ENCODE measurements at regions not wholly inside any gene's neighbourhood (a gene's known extent, or its start where the extent isn't known, plus 50 kb on each side); places are given as distances from the start of the nearest gene placed in this dataset.

- TF ChIP-seq CTCF (IDR thresholded peaks at IDR 0.05; ENCODE audit: insufficient read depth, low read depth, low read length): no peak
- DNase-seq (ENCODE audit: low read depth): no peak
- H3K4me3 ChIP-seq (ENCODE audit: low read depth, low read length): no peak overlapping the region
These were observed 112.4 kb upstream of the TMEM132D start for GRCh38 chr12:130016194-130016593.

- DNase-seq (ENCODE audit: low read depth): no peak
- TF ChIP-seq CTCF (IDR thresholded peaks at IDR 0.05; ENCODE audit: insufficient read depth, low read depth, low read length): no peak
- no peak overlapping the region for H3K4me3 ChIP-seq (ENCODE audit: low read depth, low read length)
These were observed 113.2 kb upstream of the TMEM132D start for GRCh38 chr12:130016986-130017385.

- H3K4me3 ChIP-seq (ENCODE audit: low read depth, low read length): no peak overlapping the region
- no peak for DNase-seq (ENCODE audit: low read depth)
- no peak for TF ChIP-seq CTCF (IDR thresholded peaks at IDR 0.05; ENCODE audit: insufficient read depth, low read depth, low read length)
These were observed 114.0 kb upstream of the TMEM132D start for GRCh38 chr12:130017591-130018449.

GRCh38 chr12:130018614-130019013, 114.8 kb upstream of the TMEM132D start:
- DNase-seq (ENCODE audit: low read depth): no peak
- no peak for TF ChIP-seq CTCF (IDR thresholded peaks at IDR 0.05; ENCODE audit: insufficient read depth, low read depth, low read length)

GRCh38 chr12:130026608-130027176, 122.9 kb upstream of the TMEM132D start:
- TF ChIP-seq CTCF (IDR thresholded peaks at IDR 0.05; ENCODE audit: insufficient read depth, low read depth, low read length): peak; percentile 37
- no peak overlapping the region for H3K4me3 ChIP-seq (ENCODE audit: low read depth, low read length)
- DNase-seq (ENCODE audit: low read depth): no peak

More at GRCh38 chr12:130018614-130019013, 114.8 kb upstream of the TMEM132D start:
- no peak overlapping the region for H3K4me3 ChIP-seq (ENCODE audit: low read depth, low read length)

GRCh38 chr12:130027798-130028197, 124.0 kb upstream of the TMEM132D start:
- no peak overlapping the region for H3K4me3 ChIP-seq (ENCODE audit: low read depth, low read length)
- no peak for DNase-seq (ENCODE audit: low read depth)
- no peak for TF ChIP-seq CTCF (IDR thresholded peaks at IDR 0.05; ENCODE audit: insufficient read depth, low read depth, low read length)
